Uterus (tissue), 3 donors: ENCODE measurements at regions not wholly inside any gene's neighbourhood (a gene's known extent, or its start where the extent isn't known, plus 50 kb on each side); places are given as distances from the start of the nearest gene placed in this dataset.

Experiments used
- DNase-seq, 2 donors: peaks; one replicate each; pipeline ENCODE4 v3.0.0-alpha.2; 2019 to 2020
- H3K27ac ChIP-seq, 2 donors: fragments of 200-600 bp; sonication (generic); 1 replicate in 1 of 2; 2 replicates in 1 of 2; pipeline ENCODE4 v1.5.1; 2016 to 2018
- H3K27me3 ChIP-seq, 2 donors: fragments of 200-600 bp; sonication (generic); one replicate each; pipeline ENCODE4 v1.5.1; 2018 to 2019; ENCODE audit warnings: control low read depth in 1 of 2
- H3K36me3 ChIP-seq, 2 donors: fragments of 200-600 bp; sonication (generic); one replicate each; pipeline ENCODE4 v1.5.1; 2019; ENCODE audit warnings: control low read depth in 1 of 2
- H3K4me1 ChIP-seq, 2 donors: fragments of 200-600 bp; sonication (generic); one replicate each; pipeline ENCODE4 v1.5.1; 2018 to 2019; ENCODE audit warnings: control low read depth in 1 of 2
- H3K4me3 ChIP-seq, 2 donors: fragments of 200-600 bp; sonication (generic); 1 replicate in 1 of 2; 2 replicates in 1 of 2; pipeline ENCODE4 v1.5.1; 2018 to 2019; ENCODE audit warnings: mild to moderate bottlenecking in 1 of 2
- H3K9me3 ChIP-seq, 2 donors: fragments of 200-600 bp; sonication (generic); one replicate each; pipeline ENCODE4 v1.5.1; 2019; ENCODE audit warnings: control low read depth in 1 of 2
- CTCF ChIP-seq, 4 experiments: fragments of 200-600 bp in 2 of 4; fragments of 450-650 bp in 2 of 4; sonication (generic) in 2 of 4; IDR thresholded peaks; one replicate each; pipeline ENCODE4 v1.5.1; 2016 to 2019; ENCODE audit warnings: antibody characterized with exemption in 4 of 4, mild to moderate bottlenecking in 2 of 4, moderate library complexity in 1 of 4
- POLR2A ChIP-seq, 2 donors: fragments of 450-650 bp; IDR thresholded peaks; one replicate each; pipeline ENCODE4 v1.6.1; 2016; ENCODE audit warnings: antibody characterized with exemption in 2 of 2, mild to moderate bottlenecking in 1 of 2, moderate library complexity in 1 of 2
- intact Hi-C: fragments of 100-400 bp; cut with DNase I; formaldehyde crosslinking; loops from one replicate; pipeline ENCODE4 v1.15.1; 2023; ENCODE audit warnings: low total_unique reads
- donor health status: DM: yes; HTN: yes; CAD: no.

- Histone ChIP-seq H3K27me3 (no peaks in the 10 kb centered on the region), H3K9me3 (peaks cover 0 to 2% of the 10 kb centered on the region in 2 donors), H3K4me3 (no peak overlapping the region), H3K27ac (no peak overlapping the region), H3K4me1 (no peaks in the 10 kb centered on the region), H3K36me3 (no peaks in the 10 kb centered on the region)
- intact Hi-C loops: no loop called here
- no peak for TF ChIP-seq POLR2A (IDR thresholded peaks at IDR 0.05)
- no peak for TF ChIP-seq CTCF (IDR thresholded peaks at IDR 0.05)
- no peak for DNase-seq
Observed at GRCh38 chr10:1895691-1896090, 158.4 kb upstream of the ADARB2 start.

GRCh38 chr10:1894912-1895311 lies 157.6 kb upstream of the ADARB2 start:
- Histone ChIP-seq H3K27me3 (no peaks in the 10 kb centered on the region), H3K4me3 (no peak overlapping the region), H3K4me1 (no peaks in the 10 kb centered on the region), H3K36me3 (no peaks in the 10 kb centered on the region), H3K9me3 (peaks cover 0 to 2% of the 10 kb centered on the region in 2 donors), H3K27ac (no peak overlapping the region)
- TF ChIP-seq CTCF (IDR thresholded peaks at IDR 0.05): no peak
- intact Hi-C loops: no loop called here
- no peak for DNase-seq

DNA sequence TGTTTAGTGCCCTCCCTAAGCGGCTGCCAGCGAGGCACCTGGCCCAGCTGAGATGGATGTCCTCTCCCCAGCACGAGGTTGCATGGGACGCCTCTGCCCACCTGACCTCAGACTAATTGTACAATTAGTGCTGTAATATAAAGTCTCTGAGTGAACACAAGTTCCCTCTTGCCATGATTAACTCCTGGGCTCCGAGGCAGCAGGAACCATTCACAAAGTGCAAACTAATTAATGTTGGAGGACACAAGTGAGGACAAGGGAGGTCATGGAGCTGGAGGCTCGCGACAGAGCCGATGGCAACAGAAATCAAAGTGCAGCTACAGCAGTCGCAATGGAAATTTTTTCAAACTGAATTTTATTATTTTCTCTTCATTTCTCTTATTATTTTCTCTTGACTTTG lies 156.6 kb upstream of the ADARB2 start:
- no peaks in the 10 kb centered on the region for H3K27me3 ChIP-seq
- H3K36me3 ChIP-seq: no peaks in the 10 kb centered on the region
- intact Hi-C loops: no loop called here
- TF ChIP-seq CTCF (IDR thresholded peaks at IDR 0.05): no peak
- no peak for TF ChIP-seq POLR2A (IDR thresholded peaks at IDR 0.05)
- no peaks in the 10 kb centered on the region for H3K4me1 ChIP-seq
- no peak overlapping the region for H3K27ac ChIP-seq
- peaks cover 0 to 2% of the 10 kb centered on the region in 2 donors for H3K9me3 ChIP-seq
- no peak for DNase-seq
- no peak overlapping the region for H3K4me3 ChIP-seq

DNA sequence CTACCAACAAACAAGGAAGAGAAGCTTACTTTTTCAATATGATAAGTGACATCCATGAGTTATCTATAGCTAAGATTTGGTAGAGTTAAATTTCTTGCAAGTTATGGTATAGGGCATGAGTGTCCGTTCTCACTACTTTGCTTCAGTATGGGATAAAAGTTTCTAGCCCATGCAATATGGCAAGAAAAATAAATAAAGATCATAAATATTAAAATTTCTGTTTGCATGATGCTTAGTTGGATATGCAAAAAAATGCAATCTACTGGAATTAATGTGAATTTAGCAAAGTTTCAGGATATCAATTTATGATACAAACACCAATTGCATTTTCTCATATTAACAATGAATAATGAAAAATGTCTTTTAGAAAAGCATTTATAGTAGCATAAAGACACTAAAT lies 148.7 kb upstream of the ADARB2 start:
- no peak for TF ChIP-seq POLR2A (IDR thresholded peaks at IDR 0.05)
- TF ChIP-seq CTCF (IDR thresholded peaks at IDR 0.05): no peak
- no peak overlapping the region for H3K27ac ChIP-seq
- no peak for DNase-seq
- H3K36me3 ChIP-seq: no peaks in the 10 kb centered on the region
- no peaks in the 10 kb centered on the region for H3K9me3 ChIP-seq
- H3K4me3 ChIP-seq: no peak overlapping the region
- no peaks in the 10 kb centered on the region for H3K27me3 ChIP-seq
- intact Hi-C loops: no loop called here
- no peaks in the 10 kb centered on the region for H3K4me1 ChIP-seq

GRCh38 chr10:1882728-1883127 lies 145.4 kb upstream of the ADARB2 start:
- no peak overlapping the region for H3K27ac ChIP-seq
- intact Hi-C loops: no loop called here
- DNase-seq: no peak
- H3K36me3 ChIP-seq: no peaks in the 10 kb centered on the region
- TF ChIP-seq POLR2A (IDR thresholded peaks at IDR 0.05) (no peak), CTCF (IDR thresholded peaks at IDR 0.05) (no peak)
- H3K9me3 ChIP-seq: no peaks in the 10 kb centered on the region
- H3K27me3 ChIP-seq: no peaks in the 10 kb centered on the region
- no peaks in the 10 kb centered on the region for H3K4me1 ChIP-seq
- H3K4me3 ChIP-seq: no peak overlapping the region
